GM18867 (cell line): ENCODE measurements at regions not wholly inside any gene's neighbourhood (a gene's known extent, or its start where the extent isn't known, plus 50 kb on each side); places are given as distances from the start of the nearest gene placed in this dataset.
"Not testable (repeated sequence)": the region's sequence is repeated elsewhere in the genome, so short reads cannot be mapped to it uniquely, and the experiment has no call there.

Source experiments
- ATAC-seq: cut with Tn5 transposase; IDR thresholded peaks from one replicate; pipeline ENCODE4 v1.9.1; 2021; ENCODE audit warnings: mild to moderate bottlenecking, moderate library complexity; ENCODE audit not compliant: unreplicated experiment

DNA sequence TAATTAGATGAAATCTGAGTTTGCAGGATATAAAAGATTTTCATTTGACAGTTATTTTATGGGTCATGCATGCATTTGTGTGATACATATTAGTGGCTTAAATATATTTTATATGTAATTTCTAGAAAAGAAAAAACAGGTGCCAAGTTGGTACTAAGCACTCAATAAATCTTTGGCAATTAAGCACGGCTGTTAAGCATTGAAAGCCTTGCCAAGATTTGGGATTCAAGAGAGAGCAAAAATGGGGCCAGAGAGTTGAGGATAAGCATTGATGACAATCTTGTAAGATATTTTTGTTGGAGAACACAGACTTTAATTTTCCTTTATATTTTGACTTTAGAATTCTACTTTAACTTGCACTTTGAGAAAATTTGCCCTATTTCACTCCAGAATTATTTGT, 249.8 kb upstream of the MAD2L1 start:
- no peak for ATAC-seq

DNA sequence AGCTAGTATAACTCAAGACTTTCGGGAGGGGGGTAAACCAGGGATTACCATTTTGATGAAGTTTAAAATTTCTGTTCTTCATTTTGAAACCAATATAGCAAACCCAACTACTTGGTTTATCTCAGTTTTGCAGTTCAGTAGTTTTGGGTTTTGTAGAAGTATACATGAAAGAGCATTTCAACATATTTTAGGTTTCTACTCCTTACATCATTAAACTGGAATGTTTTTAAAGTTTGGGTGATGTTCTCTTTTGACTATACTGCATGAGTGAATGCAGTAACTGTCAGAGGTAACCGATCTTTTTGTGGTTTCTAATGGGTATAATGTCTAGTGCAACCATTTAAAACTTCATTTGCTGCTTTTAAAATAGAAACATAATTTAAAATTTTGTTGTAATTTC, 248.3 kb upstream of the MAD2L1 start:
- ATAC-seq: no peak

DNA sequence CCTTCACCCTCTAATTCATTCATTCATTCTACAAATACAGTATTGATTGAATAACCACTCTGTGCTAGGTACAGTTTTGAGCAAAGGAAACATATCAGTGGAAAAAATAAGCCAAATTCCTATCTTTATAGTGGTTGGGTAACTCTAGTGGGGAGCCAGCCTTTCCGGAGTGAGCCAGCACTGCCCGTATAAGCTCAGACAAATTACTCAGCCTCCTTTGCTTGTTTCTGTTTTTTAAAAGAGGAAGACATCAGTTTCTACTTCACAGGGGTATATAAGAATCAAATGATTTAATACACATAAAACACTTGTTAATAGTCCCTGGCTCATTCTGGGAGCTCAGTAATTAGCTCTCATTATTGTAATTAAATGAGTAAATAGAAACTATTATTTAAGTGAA, 238.2 kb upstream of the MAD2L1 start:
- no peak for ATAC-seq

DNA sequence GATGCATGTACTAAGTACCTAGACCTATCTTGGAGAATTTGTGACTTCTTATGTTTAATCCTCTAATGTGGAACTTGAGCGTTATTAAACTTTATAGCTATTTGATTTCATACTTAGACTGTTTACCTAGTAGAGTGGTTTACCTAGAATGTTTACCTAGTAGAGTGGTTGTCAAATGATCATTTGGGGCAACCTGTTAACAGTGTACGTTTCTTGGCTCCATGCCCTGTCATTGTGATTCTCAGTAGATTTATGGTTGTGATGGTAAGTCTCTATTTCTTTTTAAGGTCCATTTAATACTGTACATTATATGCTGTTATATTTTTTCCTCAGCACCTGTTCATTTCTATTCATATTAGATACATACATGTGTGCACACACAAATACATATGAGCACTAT, 233.0 kb upstream of the MAD2L1 start:
- ATAC-seq: no peak

DNA sequence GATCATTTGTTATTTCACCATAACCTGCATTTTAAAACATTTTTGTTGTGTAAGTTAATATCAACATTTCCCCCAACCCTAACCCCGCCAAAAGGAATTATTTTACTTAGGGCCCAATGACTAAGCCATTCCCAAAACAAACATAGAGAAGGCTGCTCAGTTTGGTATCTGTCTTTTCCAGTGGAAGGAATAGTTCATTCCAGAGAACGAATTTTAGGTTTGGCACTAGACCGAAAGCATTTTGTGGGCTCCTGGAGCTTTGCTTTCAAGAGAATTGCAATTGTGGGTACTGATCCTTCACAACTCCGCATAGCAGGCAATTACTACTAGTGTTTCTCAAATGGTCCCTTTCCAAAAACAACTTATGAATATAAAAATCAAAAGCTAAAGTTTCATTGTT, 226.7 kb upstream of the MAD2L1 start:
- no peak for ATAC-seq

DNA sequence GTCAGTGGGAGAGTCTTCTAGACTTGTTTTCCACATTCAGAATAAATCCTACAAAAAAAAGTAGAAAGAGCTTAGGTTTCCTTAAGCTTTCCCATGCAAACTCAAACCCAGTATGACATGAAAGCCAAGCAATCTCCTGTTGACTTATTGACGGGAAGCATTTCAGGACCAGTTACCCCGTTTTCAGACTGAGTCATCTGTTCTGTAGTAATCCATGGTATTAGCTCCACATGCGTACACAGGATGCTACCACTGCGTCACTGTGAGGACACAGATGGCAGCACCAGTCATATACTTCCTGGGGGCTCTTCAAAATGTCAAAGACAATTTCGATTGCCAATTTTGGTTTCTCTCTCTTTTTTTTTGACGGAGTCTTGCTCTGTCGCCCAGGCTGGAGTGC, 224.9 kb upstream of the MAD2L1 start:
- ATAC-seq: no peak

DNA sequence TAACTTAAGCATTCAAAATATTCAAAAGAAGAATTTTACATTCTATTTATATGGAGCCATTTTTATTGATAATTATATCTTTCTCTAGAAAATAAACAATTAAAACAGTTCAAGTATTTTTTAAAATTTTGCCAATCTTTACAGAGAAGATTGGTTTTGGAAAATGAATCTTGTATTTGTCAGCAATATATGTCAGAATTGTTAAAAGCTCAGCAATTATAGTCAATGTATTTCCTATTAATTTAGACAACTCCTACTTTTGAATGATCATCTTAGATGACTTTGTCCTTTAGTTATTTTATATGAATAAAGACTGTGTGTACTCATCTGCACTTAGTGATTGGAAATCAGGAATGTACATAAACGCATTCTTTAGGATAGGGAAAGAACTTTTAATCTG, 223.9 kb upstream of the MAD2L1 start:
- no peak for ATAC-seq

DNA sequence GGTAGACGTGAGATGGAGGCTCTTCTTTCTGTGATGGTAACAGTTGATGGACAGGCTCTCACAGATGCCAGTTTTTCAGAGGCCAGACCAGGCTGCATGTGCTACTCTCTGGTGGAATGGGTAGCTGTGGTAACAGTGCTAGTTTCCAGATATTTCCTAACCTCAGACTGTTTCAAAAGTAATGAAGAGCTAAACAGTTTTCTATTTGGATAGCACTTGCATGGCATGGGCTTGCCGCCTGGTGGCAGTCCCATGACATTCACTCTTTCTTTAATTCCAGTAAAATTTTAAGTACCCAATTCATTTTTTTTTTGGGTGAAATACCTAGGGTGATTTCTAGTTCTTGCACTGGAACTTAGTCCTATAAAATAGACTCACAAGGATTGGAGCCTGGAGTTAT, 220.2 kb upstream of the MAD2L1 start:
- no peak for ATAC-seq

DNA sequence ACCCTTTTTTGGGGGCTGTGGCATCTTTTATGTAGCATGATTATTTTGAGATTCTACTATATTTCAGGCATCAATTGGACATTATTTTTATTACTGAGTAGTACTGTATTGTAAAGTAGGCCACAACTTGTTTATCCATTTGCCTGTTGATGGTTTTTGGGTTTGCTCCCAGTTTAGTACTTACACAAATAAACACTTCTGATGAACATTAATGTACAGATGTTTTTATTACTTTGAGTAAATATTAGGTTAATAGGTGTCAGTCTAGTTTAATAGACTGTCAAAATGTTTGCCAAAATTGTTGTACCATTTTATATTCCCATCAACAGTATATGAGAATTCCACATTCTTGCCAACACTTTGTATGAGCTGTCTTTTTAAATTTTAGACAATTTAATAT, 214.9 kb upstream of the MAD2L1 start:
- ATAC-seq: no peak

DNA sequence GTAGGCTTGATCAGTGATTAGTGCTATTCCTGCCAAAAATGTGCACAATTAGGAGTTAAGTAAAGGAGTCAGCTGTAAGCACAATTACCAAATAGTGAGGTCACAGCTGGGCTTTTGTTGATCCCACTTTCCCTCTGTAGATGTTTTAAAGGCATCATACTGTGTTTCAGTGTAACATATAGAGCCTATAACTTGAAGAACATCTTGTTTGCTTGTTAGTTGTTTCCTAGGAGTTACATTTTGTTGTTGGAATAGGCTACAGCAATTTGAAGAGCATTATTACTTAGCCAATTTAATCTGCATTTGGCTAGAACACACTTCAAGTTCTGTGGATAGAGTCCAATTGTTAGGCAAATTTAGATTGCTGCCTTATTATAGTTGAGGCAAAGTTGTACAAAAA, 210.7 kb upstream of the MAD2L1 start:
- ATAC-seq: no peak

DNA sequence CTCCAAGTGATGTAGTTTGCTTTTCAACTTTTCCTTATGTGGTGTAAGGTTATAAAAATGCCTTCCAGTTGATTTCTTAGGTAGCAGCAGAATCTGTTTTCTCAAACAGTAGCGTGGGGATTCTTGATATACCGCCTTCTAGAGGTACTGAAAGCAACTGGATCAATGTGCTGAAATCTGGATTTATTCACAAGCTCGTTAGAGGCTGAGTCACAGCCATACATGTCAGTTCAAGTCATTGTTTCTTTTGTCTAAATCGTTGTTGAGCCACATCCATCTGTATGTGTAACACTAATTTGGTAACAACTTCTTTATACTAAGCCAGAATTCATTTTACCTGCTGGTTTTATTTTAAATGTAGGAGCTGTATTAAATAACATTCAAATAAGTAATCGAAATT, 200.0 kb upstream of the MAD2L1 start:
- no peak for ATAC-seq

DNA sequence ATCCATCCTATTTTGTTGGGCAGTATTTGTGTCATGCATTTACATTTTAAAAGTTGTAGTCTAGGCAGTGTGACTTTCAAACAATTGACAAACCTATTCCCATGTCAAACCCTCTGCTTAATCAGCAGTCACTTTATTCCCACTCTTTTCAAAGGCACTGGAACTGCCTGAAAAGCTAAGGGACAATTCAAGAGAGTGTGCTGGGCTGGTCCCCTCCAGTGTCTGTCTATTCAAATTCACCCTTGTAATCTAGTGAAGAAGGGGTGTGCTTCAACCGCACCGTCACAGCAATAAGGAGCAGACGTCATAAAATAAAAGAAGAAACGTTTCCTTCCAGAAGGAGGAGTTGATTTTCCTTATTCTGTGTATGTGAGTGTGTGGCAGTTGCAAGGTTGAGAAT, 197.0 kb upstream of the MAD2L1 start:
- no peak for ATAC-seq

DNA sequence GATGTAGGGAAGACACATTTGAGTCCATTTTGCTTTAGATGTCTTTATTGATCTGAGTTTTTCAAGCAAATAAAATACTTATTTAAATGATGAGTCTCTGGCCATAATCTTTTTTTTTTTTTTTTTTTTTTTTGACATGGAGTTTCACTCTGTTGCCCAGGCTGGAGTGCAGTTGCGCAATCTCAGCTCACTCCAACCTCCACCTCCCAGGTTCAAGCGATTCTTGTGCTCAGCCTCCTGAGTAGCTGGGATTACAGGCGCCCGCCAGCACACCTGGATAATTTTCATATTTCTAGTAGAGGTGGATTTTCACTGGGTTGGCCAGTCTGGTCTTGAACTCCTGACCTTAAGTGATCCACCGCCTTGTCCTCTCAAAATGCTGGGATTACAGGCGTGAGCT, 194.5 kb upstream of the MAD2L1 start:
- ATAC-seq: no peak

DNA sequence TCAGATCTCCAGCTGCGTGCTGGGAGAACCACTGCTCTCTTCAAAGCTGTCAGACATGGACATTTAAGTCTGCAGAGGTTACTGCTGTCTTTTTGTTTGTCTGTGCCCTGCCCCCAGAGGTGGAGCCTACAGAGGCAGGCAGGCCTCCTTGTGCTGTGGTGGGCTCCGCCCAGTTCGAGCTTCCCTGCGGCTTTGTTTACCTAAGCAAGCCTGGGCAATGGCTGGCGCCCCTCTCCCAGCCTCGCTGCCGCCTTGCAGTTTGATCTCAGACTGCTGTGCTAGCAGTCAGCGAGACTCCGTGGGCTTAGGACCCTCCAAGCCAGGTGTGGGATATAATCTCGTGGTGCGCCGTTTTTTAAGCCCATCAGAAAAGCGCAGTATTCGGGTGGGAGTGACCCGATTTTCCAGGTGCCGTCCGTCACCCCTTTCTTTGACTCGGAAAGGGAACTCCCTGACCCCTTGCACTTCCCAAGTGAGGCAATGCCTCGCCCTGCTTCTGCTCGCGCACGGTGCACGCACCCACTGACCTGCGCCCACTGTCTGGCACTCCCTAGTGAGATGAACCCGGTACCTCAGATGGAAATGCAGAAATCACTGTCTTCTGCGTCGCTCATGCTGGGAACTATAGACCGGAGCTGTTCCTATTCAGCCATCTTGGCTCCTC, 189.6 kb upstream of the MAD2L1 start:
- ATAC-seq: not testable (repeated sequence)

DNA sequence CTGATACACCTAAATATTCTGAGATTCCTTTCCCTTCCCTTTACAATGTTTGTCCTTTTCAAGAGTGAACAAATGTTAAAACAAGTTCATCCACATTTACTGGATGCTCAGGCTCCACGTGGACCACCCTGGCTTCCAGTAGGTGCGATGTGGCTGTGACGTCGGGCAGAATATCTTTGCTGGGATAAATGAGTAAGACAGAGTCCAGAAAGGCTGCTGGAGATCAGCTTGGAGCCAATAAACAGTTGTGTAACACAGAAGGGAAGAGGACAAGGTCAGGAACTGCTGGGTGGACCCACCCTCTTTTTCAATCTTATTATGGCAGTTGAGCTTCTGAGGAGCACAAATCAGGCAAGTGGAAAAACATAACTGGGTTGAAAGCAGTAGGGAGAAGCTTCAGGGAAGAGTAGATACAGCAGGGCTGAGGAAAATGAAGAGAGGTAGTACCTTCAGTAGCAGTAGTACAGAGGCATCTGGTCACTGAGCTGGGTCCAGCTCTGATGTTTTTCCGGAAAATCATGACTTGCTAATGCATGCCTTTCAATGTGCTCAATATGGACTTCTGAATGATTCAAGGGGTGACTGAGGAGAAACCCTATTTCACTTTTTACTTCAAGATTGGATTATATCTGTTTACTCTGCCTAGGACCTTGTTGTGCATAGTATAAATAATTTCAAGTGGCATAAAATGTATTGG, 171.8 kb upstream of the MAD2L1 start:
- ATAC-seq: no peak

DNA sequence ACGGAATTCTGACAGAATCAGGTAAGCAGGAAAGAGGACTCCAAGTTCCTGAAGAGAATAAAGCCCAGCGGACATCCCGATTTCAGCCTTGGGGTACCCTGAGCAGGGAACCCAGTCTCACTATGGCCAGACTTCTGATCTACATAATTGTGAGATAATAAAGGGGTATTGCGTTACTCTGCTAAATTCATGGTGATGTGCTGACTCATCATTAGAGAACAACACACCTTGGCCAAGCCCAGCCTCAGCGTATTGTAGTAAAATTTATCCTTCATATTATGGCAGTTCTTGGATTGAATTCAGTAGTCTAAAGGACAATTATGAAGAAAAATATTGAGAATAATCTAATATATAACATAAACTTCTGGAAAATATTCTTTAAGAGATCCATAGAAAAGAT, 170.2 kb upstream of the MAD2L1 start:
- no peak for ATAC-seq

DNA sequence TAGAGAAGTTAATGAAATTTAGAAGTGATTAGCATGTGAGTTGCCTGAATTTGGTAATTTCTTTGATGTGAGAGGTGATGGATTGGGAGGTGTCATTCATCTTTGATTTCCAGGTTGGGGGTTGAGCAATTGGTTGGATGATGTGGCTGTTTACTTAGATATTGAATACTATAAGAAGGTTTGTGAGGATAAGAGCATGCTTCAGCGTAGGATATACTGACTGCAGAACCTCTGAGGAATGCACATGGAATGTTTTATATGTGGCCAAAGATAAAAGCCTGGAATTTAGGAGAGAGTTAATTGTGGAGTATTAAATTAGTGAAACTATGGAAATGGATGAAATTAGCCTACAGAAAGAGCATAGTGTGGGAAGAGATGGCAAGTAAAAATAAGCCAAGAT, 165.4 kb upstream of the MAD2L1 start:
- ATAC-seq: no peak

DNA sequence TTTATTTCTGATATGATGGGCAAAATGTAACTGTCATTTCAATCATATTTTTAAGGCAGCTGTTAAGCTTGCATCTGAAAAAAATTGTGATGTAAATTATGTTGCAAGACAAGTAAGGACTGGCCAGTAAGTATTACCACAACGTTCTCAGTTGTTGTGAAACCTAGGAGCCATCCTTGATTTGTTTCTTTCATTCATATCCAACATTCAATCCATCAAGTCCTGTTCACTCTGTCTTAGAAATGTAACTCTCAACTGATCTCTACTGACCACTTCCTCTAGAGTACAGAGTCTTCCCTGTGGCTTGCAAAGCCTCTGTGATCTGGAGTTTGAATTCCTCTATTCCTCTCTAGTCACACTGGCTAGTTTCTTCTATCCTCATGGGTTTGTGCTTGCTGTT, 161.4 kb upstream of the MAD2L1 start:
- ATAC-seq: no peak

DNA sequence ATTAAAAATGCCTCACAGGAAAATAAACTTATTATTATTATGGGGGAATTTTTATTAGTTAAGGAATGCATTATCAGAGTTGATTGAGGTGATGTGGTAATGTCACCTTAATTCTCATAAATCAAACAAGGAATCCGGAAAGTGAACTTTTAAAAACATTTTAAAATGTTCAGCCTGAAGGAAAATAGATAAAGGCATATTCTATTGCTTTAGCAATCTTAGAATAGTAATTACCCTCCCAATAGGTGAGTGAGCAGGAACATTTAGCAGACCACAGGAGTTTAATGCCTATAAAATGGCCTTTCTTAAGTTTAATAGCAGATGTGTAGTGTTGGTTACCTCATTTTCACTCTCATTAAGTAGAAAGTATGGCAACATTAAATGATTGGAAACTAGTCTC, 160.9 kb upstream of the MAD2L1 start:
- ATAC-seq: no peak

DNA sequence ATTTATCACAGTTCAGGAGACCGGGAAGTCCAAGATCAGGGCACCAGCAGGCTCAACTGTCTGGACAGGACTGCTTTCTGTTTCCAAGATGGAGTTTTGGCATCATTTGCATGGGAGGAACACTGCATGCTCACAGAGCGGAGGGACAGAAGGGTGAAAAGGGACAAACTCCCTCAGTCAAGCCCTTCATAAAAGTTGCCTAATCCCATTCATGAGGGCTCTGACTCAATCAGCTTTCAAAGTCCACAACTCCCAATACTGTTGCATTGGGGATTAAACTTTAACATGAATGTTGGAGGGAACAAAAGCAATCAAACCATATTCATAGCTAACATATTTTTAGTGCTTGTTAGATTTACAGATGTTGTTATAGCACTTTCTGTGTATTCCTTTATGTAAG, 158.9 kb upstream of the MAD2L1 start:
- no peak for ATAC-seq

DNA sequence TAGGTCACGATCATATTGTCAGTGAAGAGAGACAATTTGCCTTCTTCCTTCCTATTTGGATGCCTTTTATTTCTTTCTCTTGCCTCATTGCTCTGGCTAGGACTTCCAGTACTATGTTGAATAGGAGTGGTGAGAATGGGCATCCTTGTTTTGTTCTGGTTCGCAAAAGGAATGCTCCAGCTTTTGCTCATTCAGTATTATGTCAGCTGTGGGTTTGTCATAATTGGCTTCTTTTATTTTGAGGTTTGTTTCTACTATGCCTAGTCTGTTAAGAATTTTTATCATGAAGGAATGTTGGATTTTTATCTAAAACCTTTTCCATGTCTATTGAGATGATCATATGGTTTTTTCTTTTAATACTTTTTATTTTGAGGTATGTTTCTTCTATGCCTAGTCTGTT, 152.3 kb upstream of the MAD2L1 start:
- no peak for ATAC-seq

DNA sequence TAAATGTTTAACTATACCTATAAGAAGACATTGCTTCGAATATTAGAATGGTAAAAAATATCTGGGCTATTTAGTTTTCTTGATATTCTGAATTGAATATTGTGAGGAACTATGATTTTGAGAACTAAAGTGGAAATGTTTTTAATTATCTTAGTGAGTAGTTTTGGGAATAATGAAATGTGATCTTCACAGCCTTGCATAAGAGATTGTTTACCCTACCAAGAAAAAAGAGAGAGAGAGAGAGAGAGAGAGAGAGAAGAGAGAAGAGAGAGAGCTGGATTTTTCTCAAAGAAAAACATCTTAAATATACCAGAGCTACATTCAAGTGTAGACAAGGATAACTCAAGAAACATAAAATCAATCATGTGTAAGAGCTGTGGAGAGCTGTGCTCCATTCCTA, 148.7 kb upstream of the MAD2L1 start:
- no peak for ATAC-seq

DNA sequence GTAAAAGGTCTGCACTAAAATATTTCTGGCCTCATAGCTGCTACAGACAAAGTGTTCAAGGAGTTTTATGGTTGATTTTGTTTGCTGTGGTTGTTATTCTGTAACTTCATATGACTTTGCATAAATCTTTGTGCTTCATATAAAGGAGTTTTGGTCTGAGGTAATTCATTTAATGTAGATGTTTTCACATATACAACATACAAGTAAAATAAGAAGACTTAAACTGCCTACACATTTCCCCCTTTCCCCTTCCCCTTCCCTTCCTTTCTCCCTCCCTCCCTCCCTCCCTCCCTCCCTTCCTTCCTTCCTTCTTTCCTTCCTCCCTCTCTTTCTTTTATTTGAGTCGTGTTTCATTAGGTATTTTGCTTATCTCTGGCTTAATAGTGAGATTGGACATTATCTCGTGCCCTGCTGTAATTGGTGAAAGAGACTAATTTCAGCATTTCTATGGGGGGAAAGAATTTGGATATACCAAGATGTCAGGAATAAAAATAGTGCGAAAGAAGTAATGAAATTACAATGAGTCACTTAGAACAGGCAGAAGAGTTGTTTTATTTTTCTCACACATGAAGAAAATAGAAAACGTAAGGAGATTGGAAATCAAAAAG, 144.9 kb upstream of the MAD2L1 start:
- ATAC-seq: no peak
